GM21576 (cell line): ENCODE measurements at regions not wholly inside any gene's neighbourhood (a gene's known extent, or its start where the extent isn't known, plus 50 kb on each side); places are given as distances from the start of the nearest gene placed in this dataset.
"Not testable (repeated sequence)": the region's sequence is repeated elsewhere in the genome, so short reads cannot be mapped to it uniquely, and the experiment has no call there.

Experiments used
- ATAC-seq: cut with Tn5 transposase; IDR thresholded peaks from one replicate; pipeline ENCODE4 v1.9.1; 2021; ENCODE audit warnings: mild to moderate bottlenecking, moderate library complexity; ENCODE audit not compliant: unreplicated experiment

DNA sequence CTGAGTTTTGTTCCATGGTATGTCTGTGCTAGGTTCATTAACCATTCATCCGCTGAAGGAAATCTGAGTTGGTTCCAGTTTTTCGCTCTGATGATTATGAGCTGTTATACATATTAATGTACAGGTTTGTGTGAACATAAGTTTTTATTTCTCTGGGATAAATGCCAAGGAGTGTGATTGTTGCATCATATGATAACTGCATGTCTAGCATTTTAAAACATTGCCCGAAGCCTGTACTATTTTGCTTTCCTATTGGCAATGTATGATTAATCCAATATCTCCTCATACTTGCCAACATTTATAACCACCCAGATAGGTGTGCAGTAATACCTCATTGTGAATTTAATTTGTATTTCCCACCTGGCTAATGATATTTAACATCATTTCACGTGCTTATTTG is 322.7 kb downstream of the ZNF326 start:
- no peak for ATAC-seq

DNA sequence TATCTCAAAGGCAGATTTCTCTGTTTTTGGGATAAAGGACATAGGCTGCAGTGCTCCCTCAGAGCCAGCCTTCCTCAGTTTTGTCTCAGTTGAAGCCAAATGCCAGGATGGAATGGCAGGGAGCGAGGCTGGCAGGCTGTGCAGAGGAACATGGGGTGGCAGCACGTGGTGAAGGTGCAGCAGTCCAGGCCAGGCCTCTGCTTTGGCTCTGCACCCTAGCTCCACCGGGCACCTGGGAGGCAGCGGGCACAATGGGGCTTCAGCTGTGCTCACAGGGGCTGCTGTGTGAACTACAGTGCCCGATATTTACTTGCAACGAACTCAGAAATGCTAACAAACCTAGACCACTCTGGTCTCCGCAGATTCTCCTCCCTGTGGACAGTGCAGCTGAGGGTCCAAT is 319.6 kb downstream of the ZNF326 start:
- no peak for ATAC-seq

DNA sequence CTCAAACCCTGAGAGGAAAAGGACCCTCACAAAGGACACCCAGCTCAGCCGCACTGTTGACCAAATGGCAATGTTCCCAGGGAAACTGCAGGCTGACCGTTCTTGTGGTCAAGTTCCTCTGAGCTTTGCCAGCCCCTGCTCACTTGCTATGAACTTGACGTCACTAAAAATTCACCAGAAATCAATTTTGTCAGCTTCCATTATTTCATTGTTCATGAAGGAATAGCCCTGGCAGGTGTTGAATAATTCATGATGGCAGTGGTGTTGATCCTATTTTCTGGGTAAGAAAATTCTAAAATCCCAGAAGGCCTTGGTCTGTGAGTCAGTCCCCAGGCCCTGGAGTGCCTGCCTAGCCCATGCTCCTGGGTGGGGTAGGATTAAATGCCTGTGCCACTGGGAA is 318.9 kb downstream of the ZNF326 start:
- ATAC-seq: no peak

DNA sequence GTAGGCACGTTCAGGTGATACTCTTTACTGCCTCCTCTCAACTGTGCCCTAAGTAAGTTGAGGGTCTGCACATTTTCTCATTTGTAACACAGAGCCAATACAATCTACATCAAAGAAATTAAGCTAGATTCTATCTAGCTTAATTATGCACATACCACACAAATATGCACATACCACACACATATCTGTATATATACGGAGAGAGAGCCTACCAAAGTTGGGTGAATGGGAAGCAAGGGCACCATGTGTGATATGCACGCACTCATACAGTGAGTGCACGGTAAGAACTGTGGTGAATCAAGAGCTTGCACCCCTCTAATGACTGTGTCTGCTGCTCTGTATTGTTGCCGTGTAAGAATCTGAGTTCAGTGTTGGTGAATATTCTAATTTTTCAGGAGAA is 314.9 kb downstream of the ZNF326 start:
- no peak for ATAC-seq

DNA sequence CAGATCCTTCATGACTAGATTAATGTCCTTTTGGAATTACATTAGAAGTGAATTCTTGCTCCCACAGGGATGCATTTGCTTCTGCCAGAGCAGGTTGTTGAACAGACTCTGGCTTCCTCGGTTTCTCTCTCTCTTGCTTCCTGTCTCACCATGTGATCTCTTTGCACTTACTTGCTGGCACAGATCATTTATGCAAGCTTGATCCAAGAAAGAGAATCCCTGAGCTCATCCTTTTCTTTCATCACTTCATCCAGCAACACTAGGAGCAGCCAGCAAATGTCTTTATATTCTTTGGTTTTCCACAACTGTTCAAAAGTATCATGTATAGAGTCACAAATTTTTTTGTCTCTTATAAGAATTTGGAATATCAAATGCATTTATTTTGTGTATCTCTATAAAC is 313.5 kb downstream of the ZNF326 start:
- no peak for ATAC-seq

DNA sequence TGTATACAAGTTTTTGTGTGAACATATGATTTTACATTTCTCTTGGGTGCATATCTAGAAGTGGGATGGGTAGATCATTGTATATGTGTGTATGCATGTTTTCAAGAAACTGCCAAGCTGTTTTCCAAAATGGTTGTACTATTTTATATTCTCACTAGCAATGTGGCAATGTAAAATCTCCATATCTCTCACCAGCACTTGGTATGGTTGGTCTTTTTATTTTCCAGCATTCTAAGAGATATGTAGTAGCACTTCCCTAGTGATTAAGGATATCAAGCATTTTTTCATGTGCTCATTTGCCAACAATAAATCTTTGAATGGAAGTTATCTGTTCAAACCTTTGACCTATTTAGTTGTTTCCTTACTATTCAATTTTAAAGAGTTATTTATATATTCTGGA is 310.7 kb downstream of the ZNF326 start:
- ATAC-seq: no peak

DNA sequence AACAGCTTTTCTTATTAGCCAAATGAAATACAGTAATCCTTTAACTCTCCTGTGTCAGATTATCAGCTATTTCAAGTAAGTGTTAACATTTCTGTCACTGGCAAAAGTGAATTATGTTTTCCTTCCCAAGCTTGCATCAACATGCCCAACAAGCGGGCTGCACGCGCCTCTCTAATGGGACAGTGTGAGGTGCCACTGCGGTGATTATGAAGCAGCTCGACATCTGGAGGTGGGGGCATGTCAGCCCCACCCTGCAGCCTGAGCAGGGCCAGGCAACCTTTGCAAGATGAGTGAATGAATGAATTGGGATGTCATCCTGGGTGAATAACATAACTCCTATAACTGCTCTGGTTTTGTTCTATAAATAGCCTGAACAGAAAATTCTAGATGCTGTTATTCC is 301.4 kb downstream of the ZNF326 start:
- ATAC-seq: no peak

DNA sequence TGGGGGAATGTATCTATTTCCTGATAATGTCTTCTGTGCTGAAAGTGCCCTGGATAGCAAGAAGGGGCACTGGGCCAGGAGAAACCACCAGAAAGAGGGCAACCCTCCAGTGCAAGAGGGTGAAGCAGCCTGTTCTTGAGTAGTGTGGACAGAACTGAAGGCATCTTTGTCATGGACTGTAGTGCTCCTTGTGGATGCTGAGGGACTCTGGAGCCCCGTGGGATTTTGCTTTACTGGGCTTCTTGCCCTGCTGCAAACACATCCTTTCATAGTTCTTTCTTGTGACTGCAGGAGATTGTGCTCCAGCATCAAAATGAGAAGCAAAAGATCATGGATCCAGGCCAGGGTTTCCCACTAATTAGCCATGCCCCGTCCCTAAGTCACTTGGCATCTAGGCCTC is 300.6 kb downstream of the ZNF326 start:
- no peak for ATAC-seq

DNA sequence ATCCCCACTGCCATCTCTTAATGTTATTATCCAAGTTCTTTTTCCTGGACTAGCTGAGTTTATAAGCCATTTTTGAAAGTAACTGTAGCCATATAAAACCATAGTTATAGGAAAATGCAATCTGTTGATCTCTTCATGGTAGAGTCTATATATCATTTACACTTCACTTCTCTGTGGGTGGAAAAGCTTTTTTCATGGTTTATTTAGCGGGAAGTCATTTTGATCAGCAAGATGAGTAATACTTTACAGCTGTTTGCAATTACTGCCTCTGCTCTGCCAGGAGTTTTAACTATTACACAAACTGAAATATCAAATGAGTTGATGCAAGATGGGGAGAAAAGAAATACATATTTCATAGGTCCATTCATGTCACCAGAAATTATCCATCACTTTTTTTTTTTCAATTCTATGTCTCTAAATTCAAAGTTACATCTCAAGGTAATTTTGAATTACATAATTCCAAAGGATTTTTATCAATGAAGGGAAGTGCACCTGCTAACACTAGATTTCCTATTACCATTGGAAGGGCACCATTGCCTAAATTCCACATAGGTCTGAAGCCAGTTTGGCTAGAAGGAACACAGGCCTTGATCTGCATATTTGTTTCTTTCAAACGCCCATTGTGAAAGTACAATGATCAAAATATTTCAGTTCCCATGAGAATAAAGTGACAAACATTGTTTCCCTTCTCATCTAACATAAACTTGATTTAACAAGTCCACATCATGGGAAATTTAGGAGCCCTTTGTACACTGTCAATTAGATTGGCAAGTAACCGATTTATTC is 296.7 kb downstream of the ZNF326 start:
- no peak for ATAC-seq

DNA sequence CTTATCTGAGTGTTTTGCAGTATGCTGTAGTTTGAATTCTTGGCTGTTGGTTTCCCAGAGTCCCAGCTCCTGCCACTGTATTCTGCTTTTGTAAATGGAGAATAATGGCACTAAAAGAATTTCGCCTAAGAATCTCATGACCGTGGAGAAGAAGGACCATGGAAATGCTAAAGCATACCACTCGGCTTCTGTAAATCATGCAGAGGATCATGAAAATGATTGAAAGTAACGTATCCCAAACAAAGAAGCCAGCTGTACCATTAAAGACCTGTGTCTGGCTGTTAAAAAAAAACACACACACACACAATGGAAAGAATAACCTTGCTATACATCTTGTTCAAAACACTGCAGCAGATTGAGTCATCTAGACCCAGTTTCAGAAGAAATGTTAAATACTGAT is 287.9 kb downstream of the ZNF326 start:
- ATAC-seq: no peak

DNA sequence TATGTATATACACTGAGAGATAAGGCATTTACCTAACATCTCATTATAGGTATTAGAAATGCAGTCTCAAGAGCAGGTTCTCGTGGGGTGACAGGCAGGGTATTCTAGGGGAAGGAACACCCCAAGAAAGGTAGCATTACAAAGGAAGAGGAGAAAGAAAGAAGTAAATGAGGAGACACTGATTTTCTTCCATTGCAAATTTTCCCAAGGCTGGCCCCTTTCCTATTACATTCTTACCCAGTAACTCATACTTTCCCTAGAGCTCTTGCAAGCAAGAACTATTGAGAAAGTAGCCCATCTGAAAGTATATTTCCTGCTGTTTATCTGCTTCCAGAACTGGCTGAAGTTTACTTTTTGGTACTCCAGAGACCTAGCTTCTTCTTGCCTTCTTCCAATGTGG is 287.0 kb downstream of the ZNF326 start:
- not testable (repeated sequence) for ATAC-seq

DNA sequence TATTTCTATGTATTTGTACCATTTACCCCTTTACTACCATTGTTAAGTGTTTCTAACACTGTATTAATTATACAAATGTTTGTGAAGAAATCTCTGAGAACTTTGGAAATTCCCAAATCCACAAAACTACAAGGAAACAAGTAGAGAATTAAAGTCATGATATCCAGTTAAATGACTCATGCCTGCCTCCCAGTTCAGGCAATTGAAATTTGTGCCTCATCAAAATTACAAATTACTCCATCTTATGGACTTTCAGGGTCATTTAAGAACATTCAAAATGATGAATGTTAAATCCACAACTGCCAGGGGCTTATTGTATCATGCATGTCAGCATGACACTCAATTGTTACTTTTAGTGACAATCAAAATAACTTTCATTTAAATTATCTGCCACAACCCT is 282.4 kb downstream of the ZNF326 start:
- no peak for ATAC-seq

DNA sequence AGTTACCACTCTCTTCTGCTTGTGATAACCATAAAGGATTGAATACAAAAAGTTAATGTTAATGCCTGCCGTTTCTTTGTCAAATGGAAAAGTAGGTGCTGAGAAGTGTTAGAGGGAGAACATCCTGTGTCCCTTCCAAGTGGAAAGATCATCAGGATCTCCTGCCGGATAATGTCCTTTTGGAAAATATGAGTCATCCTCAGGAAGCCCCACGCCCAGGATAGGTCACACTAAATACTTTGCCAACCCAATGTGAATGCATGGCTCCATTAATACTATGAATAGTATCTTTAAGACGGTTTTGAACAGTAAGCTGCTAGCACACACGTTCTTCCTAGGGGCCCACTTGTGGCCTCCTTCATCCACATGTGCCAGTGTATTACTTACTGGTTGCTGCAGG is 279.5 kb downstream of the ZNF326 start:
- no peak for ATAC-seq

DNA sequence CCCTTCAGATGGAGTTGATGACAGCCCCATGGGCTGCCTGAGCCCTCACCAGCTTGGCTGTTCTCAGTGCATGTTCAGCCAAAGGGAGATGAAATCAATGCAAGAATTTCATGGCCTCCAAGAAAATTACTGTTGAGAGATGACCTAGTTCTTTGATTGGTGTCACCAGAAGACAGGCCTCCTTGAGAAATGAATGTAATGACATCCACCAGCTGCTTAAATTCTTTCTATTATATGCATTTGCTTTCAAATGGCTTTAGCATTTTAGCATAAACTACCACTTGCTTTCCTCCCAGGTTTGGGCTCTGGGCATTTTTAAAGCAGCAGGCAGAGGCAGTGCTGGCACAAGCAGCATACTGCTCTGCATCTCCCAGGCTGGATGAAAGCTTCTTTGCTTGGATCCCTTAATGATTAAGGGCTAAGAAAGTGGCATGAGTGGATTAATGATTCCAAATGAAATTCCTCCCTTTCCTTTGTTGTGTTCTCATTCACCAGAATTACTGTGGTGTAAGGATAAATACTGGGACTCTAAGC is 278.4 kb downstream of the ZNF326 start:
- no peak for ATAC-seq

DNA sequence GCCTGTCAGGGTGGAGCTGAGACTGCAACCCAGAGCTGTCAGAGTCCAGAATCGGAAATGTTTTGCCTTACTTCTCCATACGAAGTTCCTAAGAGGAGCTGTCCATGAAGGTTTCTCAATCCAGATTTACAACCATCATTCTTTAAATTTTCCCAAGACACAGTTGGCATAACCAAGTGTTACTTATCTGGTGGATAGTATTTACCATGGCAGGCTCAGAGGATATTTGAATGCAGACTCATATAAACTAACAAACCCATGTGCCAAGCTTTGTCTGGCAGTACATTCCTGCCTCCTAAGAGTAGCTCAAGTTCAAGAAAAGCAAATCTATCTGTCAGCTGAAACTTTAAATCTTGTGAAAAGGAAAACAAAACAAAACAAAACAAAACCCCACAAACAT is 267.9 kb downstream of the ZNF326 start:
- ATAC-seq: no peak

DNA sequence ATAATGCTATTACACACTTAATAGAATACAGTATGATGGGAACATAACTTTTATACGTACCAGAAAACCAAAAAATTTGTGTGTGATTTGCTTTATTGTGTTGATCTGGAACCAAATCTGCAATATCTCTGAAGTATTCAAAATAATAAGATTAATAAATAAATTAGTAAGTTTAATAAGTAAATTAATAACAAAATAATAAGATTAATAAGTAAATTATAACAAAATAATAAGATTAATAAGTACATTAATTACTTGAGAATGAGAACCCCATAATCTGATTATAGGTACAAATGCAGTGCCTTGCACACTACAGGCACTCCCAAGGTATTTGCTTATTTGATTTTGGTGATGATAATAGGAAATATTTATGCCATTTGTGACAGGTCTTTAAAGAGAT is 267.4 kb downstream of the ZNF326 start:
- ATAC-seq: no peak

DNA sequence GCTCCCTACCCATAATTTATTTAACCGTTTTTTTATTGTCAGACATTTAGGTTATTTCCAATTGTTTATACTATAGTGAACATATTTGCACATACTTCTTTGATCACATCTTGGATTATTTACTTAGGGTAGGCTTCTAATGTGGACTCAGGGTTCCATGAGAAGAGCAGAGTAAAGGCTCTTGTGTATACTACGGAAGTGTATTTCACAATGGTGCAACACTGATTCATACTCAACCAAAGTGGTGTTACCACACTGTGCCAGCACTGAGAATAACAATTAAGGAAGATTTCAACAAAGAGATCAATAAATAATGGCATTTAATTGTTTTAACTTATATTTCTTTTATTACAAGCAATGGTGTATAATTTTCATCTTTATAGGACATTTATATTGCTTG is 251.2 kb downstream of the ZNF326 start:
- ATAC-seq: no peak

DNA sequence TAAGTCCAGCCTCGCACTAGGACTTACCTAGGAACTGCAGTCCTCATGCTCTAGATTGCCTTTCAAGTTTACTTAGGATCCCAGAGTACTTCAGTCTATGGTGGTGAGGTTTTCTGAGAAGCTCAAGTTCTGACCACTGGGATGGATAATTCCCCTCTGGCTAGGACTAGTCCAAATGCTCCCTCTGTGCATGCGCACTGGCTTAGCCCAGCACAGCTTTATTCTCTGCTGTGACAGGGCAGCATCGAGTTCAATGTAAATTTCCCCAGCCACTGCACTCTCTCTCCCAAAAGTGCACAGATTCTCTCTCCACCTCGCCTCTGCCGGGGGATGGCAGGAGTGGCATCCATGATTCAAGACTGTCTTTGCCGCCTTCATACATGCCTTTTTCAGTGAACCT is 241.6 kb downstream of the ZNF326 start:
- no peak for ATAC-seq

DNA sequence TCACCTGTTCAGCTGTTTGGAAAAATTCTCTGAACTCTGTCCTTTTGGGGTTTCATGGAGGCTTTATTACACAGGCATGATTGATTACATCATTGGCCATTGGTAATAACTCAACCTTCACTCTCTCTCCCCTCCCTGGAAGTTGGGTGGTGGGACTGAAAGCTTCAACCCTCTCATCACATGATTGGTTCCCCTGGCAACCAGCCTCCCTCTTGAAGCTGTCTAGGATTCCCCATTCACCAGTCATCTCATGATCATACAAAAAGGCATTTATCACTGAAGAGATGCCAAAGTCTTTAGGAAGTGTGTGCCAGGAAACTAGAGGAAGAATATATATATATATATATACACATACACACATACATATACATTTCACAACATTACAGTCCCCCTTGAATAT is 228.5 kb downstream of the ZNF326 start:
- ATAC-seq: no peak

DNA sequence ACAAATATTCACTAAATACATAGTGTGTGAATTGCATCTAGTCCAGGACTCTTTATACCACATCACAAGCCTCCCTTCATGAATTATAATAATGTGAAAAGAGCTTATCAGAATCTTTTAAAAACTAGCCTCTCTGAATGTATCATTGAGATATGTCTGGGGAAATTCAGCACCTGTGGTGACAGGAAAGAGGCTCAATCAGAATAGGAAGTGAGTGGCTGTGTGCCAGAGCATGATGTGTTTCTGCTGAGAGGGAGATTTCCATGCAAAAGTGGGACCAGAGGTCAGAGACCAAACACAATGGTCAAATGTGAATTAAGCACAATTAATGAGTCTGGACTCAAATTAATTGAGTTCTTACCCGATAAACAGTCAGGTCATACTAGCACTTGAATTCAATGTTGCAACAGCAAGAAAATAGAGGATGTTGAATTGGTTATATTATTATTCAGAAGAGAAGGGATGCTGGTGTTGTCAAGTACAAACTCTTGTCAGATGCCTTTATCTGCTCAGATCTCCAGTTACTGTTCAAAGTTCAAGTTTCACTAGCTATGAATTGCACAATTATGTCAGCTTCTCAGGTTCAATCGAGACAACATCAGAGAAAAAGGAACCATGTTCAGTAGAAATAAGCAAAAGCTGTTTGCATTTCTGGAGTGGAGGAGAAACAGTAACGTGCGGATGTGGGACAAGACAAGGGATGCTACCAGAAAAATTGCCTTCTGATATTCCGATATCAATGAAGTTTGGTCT is 226.2 kb downstream of the ZNF326 start:
- ATAC-seq: no peak

DNA sequence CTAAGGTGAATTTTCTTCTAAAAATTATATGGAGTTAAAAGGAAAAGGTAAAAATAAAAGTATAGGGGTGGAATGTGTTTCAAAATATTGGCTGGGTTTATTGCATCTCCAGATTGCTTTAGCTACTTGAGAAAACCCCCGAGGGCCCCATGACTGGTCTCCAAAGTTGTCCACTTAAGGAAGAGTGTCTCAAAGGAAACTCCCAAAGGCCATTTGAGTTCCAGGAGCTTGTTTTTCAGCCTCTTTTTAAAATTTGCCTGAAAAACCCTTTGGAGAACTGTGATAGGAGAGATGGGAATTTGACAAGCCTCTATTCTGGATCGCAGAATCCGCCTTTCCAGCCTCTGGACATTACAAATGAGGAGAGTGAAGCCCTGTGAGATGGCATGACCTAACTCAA is 225.6 kb downstream of the ZNF326 start:
- ATAC-seq: no peak

DNA sequence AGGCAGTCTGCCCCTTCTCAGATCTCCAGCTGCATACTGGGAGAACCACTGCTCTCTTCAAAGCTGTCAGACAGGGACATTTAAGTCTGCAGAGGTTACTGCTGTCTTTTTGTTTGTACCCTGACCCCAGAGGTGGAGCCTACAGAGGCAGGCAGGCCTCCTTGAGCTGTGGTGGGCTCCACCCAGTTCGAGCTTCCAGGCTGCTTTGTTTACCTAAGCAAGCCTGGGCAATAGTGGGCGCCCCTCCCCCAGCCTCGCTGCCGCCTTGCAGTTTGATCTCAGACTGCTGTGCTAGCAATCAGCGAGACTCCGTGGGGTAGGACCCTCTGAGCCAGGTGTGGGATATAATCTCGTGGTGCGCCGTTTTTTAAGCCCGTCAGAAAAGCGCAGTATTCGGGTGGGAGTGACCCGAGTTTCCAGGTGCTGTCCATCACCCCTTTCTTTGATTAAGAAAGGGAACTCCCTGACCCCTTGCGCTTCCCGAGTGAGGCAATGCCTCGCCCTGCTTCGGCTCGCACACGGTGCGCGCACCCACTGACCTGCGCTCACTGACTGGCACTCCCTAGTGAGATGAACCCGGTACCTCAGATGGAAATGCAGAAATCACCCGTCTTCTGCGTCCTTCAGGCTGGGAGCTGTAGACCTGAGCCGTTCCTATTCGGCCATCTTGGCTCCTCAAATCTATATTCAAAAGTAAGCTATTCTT is 224.4 kb downstream of the ZNF326 start:
- ATAC-seq: not testable (repeated sequence)
